Left lung (tissue), 4 donors: ENCODE measurements at regions not wholly inside any gene's neighbourhood (a gene's known extent, or its start where the extent isn't known, plus 50 kb on each side); places are given as distances from the start of the nearest gene placed in this dataset.

Source experiments
- ATAC-seq: fragments of 200-7000 bp; cut with Tn5 transposase; one replicate; pipeline ENCODE4 v1.9.1; 2020; ENCODE audit warnings: moderate library complexity
- DNase-seq, 4 donors: peaks; one replicate each; pipeline ENCODE4 v3.0.0-alpha.2; 2013 to 2020
- H3K27ac ChIP-seq, 2 donors: fragments of 200-600 bp; sonication (generic) in 1 of 2; one replicate each; pipeline versions ENCODE4 v1.5.0 to v1.8.0; 2020 to 2021
- H3K27me3 ChIP-seq, 2 donors: fragments of 200-600 bp; sonication (generic) in 1 of 2; one replicate each; pipeline versions ENCODE4 v1.5.0 to v1.8.0; 2020 to 2021
- H3K36me3 ChIP-seq, 2 donors: fragments of 200-600 bp; sonication (generic) in 1 of 2; one replicate each; pipeline versions ENCODE4 v1.5.0 to v1.8.0; 2020 to 2021
- H3K4me1 ChIP-seq, 2 donors: fragments of 200-600 bp; one replicate each; pipeline ENCODE4 v1.8.0; 2021
- H3K4me3 ChIP-seq, 2 donors: fragments of 200-600 bp; sonication (generic) in 1 of 2; one replicate each; pipeline versions ENCODE4 v1.5.0 to v1.8.0; 2020 to 2021; ENCODE audit warnings: mild to moderate bottlenecking in 1 of 2
- H3K9me3 ChIP-seq, 2 donors: fragments of 200-600 bp; sonication (generic) in 1 of 2; one replicate each; pipeline versions ENCODE4 v1.5.0 to v1.8.0; 2020 to 2021
- intact Hi-C, 2 donors: fragments of 100-400 bp; cut with DNase I; formaldehyde crosslinking; loops; one replicate each; pipeline versions ENCODE4 v1.11.2 to v1.14.2; 2022
- TF ChIP-seq, protein P1 (sequence below), 2 donors: fragments of 200-600 bp; sonication (generic) in 1 of 2; IDR thresholded peaks; one replicate each; pipeline versions ENCODE4 v1.5.0 to v1.8.0; 2021; ENCODE audit warnings: antibody characterized with exemption in 2 of 2
- donor health status: DM: no; HTN: yes; CAD: no.
- donor health status: DM: no; HTN: no; CAD: no.

DNA sequence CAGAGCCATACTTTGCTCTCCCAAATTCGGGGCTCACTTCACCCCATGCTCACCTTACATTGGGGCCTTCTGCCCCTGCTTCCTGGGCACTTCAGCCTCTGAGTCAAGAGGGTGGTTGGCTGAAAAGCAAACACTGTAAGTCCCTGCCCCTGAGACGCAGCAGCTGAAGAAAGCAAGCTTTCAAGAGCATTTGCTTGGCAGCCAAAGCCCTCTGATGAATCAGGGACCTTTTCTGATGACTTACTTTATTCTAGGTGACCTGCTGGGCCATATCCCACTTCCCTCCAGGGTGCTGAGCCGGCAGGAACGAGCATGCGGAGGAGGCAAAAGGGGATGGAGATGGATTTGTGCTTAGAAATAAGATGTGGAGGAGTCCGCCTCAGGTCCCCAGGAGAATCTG lies 147.0 kb upstream of the TNRC6C start:
- DNase-seq (peak in 3 of 4 donors; percentile 34 to 60 (median 59)), ATAC-seq (peak; percentile 84)
- intact Hi-C loops = no loop called here
- no peaks in the 10 kb centered on the region for H3K36me3 ChIP-seq
- peaks cover 0 to 9% of the 10 kb centered on the region in 2 donors for H3K4me1 ChIP-seq
- no peaks in the 10 kb centered on the region for H3K9me3 ChIP-seq
- TF ChIP-seq, protein P1, sequence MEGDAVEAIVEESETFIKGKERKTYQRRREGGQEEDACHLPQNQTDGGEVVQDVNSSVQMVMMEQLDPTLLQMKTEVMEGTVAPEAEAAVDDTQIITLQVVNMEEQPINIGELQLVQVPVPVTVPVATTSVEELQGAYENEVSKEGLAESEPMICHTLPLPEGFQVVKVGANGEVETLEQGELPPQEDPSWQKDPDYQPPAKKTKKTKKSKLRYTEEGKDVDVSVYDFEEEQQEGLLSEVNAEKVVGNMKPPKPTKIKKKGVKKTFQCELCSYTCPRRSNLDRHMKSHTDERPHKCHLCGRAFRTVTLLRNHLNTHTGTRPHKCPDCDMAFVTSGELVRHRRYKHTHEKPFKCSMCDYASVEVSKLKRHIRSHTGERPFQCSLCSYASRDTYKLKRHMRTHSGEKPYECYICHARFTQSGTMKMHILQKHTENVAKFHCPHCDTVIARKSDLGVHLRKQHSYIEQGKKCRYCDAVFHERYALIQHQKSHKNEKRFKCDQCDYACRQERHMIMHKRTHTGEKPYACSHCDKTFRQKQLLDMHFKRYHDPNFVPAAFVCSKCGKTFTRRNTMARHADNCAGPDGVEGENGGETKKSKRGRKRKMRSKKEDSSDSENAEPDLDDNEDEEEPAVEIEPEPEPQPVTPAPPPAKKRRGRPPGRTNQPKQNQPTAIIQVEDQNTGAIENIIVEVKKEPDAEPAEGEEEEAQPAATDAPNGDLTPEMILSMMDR (IDR thresholded peaks at IDR 0.05) = no peak
- no peak overlapping the region for H3K27ac ChIP-seq
- no peak overlapping the region for H3K4me3 ChIP-seq
- H3K27me3 ChIP-seq = no peaks in the 10 kb centered on the region

DNA sequence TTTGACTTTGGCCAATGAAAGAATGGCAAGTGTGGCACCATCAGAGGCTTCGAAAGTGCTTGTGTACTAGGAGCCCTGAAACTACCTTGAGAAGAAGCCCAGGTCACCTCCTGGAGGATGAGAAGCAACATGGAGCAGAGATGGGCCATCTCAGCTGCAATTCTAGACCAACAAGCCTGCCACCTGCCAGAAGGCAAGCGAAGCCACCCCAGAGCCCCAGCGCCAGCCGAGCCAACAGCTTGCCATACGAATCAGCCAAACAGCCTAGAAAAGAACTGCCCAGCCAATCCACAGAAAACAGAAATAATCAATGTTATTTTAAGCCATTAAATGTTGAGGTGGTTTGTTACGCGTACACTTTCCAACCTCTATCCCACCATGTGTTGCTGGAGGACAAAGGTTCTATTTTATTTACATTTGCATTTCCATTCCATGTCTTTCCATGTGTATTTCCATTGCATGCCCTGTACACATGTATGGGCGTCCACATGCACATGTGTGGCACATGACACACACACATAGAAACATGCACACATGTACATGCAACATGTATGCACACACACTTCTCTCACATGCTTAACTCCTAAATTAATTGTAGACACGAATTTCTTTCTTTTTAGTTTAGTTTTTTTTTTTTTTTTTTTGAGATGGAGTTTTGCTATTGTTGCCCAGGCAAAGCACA lies 144.3 kb upstream of the TNRC6C start:
- no peak overlapping the region for H3K4me3 ChIP-seq
- H3K27ac ChIP-seq = no peak overlapping the region
- peak in 1 of 4 donors; percentile 41 for DNase-seq
- ATAC-seq = no peak
- H3K27me3 ChIP-seq = no peaks in the 10 kb centered on the region
- intact Hi-C loops = no loop called here
- no peaks in the 10 kb centered on the region for H3K9me3 ChIP-seq
- TF ChIP-seq, protein P1 (IDR thresholded peaks at IDR 0.05) = no peak
- H3K4me1 ChIP-seq = peaks cover 0 to 9% of the 10 kb centered on the region in 2 donors
- H3K36me3 ChIP-seq = no peaks in the 10 kb centered on the region

- Histone ChIP-seq H3K9me3 (no peaks in the 10 kb centered on the region), H3K27ac (no peak overlapping the region), H3K27me3 (no peaks in the 10 kb centered on the region), H3K36me3 (no peaks in the 10 kb centered on the region), H3K4me1 (peaks cover 0 to 9% of the 10 kb centered on the region in 2 donors), H3K4me3 (no peak overlapping the region)
- TF ChIP-seq, protein P1 (IDR thresholded peaks at IDR 0.05) = no peak
- intact Hi-C loops = no loop called here
- ATAC-seq (no peak), DNase-seq (no peak)
Measured at GRCh38 chr17:77815127-77815905, 143.2 kb upstream of the TNRC6C start.

DNA sequence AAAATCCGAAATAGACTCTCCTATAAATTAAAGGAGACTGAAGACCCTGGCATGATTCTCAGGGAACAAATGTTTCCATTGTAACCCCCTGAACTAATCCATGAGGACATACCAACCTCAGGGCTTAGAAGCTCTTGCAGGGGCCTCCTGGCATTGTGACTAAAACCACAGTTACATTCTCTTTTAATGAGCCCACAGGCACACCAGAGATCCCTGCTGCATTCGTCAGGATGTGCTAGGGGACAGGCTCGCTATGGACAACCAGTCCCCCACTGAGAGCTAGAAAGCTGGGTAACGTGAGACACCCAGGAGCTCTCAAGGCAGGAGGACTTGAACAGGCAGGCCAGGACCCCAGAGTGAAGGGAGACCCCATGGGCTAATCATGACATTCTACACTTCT lies 140.6 kb upstream of the TNRC6C start:
- Histone ChIP-seq H3K36me3 (no peaks in the 10 kb centered on the region), H3K4me1 (no peaks in the 10 kb centered on the region), H3K4me3 (no peak overlapping the region), H3K9me3 (no peaks in the 10 kb centered on the region), H3K27ac (no peak overlapping the region), H3K27me3 (no peaks in the 10 kb centered on the region)
- no peak for ATAC-seq
- DNase-seq = no peak
- TF ChIP-seq, protein P1 (IDR thresholded peaks at IDR 0.05) = no peak
- intact Hi-C loops = no loop called here

- no peaks in the 10 kb centered on the region for H3K36me3 ChIP-seq
- intact Hi-C loops = no loop called here
- H3K4me1 ChIP-seq = no peaks in the 10 kb centered on the region
- ATAC-seq (no peak), DNase-seq (no peak)
- no peak overlapping the region for H3K27ac ChIP-seq
- H3K27me3 ChIP-seq = no peaks in the 10 kb centered on the region
- H3K4me3 ChIP-seq = no peak overlapping the region
- TF ChIP-seq, protein P1 (IDR thresholded peaks at IDR 0.05) = no peak
- H3K9me3 ChIP-seq = no peaks in the 10 kb centered on the region
Measured at GRCh38 chr17:77819497-77819896, 139.0 kb upstream of the TNRC6C start.
